HG03378 (cell line): ENCODE measurements at regions not wholly inside any gene's neighbourhood (a gene's known extent, or its start where the extent isn't known, plus 50 kb on each side); places are given as distances from the start of the nearest gene placed in this dataset.
"Not testable (repeated sequence)": the region's sequence is repeated elsewhere in the genome, so short reads cannot be mapped to it uniquely, and the experiment has no call there.

Experiments
- ATAC-seq: cut with Tn5 transposase; IDR thresholded peaks from one replicate; pipeline ENCODE4 v1.9.1; 2021; ENCODE audit warnings: mild to moderate bottlenecking, moderate library complexity; ENCODE audit not compliant: unreplicated experiment

DNA sequence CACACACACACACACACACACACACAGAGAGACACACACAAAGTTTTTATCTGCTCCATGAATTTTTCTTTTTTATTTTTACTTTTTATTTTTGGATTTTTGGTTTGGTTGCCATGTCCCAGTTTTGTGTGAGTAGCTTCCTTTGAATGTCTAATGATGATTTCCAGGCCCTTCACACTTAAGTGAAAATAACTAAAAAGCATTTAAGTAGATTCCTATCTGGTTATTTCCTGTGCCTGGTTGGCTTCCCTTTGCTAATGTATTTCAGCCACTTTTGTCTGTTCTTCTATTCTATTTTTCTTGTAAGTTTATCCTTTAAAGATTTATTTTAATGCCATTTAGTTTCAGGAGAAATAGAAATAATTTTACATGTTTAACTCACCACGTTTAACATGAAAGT lies 755.4 kb downstream of the SLC6A15 start:
- ATAC-seq: no peak

DNA sequence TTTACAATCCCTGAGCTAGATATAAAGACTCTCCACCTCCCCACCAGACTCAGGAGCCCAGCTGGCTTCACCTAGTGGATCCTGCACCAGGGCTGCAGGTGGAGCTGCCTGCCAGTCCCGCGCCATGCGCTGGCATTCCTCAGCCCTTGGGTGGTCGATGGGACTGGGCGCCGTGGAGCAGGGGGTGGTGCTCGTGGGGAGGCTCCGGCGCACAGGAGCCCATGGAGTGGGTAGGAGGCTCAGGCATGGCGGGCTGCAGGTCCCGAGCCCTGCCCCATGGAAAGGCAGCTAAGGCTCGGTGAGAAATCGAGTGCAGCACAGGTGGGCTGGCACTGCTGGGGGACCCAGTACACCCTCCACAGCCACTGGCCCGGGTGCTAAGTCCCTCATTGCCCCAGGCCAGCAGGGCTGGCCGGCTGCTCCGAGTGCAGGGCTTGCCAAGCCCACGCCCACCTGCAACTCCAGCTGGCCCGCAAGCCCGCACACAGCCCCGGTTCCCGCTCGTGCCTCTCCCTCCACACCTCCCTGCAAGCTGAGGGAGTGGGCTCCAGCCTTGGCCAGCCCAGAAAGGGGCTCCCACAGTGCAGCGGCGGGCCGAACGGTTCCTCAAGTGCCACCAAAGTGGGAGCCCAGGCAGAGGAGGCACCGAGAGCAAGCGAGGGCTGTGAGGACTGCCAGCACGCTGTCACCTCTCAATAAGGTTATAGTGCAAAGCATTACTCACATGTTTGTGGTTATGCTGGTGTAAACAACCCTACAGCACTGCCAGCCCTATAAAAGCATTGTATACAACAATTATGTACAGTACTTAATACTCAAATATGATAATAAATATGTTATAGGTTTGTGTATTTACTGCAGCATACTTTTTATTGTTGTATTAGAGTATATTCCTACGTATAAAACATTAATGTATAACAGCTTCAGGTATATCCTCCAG lies 757.3 kb downstream of the SLC6A15 start:
- not testable (repeated sequence) for ATAC-seq

DNA sequence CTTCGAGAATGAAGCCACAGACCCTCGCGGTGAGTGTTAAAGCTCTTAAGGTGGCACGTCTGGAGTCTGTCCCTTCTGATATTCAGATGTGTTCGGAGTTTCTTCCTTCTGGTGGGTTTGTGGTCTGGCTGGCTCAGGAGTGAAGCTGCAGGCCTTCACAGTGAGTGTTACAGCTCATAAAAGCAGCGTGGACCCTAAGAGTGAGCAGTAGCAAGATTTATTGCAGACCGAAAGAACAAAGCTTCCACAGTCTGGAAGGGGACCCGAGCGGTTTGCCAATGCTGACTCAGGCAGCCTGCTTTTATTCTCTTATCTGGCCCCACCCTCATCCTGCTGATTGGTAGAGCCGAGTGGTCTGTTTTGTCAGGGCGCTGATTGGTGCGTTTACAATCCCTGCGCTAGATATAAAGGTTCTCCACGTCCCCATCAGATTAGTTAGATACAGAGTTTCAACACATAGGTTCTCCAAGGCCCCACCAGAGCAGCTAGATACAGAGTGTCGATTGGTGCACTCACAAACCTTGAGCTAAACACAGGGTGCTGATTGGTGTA lies 758.1 kb downstream of the SLC6A15 start:
- ATAC-seq: not testable (repeated sequence)

DNA sequence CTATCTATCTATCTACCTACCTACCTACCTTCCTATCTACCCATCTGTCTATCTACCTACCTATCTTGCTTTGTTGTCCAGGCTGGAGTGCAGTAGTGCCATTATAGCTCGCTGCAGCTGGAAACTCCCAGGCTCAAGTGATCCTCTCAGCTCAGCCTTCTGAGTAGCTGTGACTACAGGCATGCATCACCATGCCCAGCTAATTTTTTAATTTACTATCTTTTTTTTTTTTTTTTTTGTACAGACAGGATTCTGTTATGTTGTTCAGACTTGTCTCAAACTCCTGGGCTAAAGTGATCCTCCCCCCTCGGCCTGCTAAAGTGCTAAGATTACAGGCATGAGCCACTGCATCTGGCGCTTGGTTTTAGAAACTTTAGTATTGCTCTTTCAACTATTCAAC lies 762.4 kb downstream of the SLC6A15 start:
- no peak for ATAC-seq

DNA sequence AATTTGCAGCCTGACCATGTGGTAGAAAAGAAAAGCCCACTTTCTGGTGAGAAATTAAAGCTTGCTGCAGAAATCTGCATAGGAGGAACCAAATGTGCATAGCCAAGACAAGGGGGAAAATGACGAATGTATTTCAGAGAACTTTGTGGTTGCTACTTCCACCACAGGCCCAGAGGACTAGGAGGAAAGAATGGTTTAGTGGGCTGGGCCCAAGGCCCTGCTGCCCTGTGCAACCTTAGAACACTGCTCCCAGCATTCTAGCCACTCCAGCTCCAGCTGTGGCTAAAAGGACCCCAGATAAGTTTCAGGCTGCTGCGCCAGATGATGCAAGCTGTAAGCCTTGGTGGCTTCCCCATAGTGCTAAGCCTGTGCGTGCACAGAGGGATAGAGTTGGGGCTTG lies 764.3 kb downstream of the SLC6A15 start:
- no peak for ATAC-seq

DNA sequence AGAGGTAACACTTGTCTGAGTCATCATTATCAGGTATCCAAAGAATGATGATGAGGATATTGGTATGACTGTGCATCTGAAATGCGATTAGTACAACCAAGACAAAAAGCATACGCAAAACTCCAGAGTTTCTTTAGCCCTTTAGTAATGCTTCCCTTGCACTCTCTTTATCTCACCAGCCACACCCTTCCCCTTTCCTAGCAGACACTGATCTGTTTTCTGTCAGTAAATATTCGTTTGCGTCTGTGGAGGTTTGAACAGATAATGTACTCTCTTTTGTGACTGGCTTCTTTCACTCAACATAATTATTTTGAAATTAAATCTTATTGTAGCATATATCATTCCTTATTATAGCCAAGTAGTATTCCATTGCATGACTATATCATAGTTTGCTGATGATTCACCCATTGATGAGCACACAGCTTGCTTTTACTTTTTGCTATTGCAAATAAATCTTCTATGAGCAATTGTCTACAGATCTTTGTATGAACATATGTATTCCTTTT lies 775.7 kb downstream of the SLC6A15 start:
- ATAC-seq: no peak

DNA sequence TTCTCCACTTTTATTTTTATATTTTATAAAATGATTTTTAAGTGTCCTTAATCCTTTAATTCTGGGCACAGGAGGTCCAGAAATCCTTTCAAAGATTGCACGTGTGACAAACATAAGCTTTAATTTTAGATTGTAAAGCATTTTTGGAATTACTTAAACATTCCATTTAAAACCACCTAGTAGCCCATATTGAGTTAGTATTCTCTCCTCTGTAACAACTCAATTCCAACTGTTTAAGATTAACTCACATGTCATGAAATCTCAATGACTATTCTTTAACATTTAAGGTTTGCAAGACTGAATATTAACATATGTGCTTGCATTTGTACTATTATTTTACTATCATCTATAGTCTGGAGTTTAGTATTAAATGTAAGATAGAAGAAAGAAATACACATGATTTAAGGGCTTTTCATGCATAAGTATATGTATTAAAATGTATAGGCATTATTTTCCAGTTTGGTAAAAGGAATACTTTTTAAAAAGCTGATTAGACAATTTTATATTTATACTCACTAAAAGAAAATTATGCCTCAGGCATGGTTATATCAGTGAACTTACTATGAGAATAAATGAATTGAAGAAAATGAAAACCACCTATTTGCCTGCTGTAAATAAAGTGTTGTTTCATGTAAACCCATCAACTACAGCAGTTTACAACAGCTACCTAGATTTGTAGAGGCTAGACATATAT lies 776.9 kb downstream of the SLC6A15 start:
- no peak for ATAC-seq

DNA sequence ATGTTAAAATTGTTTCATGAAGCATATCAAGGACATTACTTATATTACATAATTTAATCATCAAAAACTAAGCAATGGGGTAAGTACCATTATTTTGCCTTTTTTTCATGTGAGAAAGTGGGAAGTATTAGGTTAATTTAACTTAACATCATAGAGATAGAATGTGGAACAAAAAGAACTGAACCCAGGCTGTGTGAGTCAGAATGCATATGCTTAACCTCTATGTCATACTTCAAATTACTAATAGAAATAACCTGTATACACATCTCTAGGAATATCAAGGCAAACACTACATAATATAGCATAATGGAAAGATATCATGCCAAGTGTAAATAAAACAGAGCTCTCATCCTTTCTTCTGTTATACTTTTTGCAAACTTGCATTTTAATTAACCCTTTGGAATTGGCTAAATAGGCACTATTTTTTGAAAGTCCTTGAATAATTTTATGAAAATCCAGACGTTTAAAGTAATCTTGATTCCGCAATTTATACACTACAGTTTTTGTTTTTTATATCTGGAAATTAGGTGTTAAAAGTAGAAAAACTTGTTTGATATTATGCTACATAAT lies 777.7 kb downstream of the SLC6A15 start:
- no peak for ATAC-seq

DNA sequence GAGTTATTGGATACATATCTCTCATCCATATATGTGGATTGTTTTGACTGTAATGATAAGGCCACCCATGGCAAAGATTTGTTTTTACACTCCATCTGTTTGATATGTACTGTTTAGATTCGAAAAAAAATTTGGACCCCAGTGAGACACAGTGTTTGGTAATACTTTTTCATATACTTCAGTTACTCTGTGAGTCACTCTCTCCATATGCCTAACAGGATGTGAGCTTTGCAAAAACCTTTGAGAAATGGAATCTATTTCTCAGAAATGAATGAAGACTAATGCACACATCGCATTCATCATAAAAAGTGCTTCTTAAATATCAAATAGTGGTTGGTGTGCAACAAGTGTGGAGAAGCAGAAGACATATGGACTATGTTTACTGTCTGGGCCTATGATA lies 781.5 kb downstream of the SLC6A15 start:
- no peak for ATAC-seq

DNA sequence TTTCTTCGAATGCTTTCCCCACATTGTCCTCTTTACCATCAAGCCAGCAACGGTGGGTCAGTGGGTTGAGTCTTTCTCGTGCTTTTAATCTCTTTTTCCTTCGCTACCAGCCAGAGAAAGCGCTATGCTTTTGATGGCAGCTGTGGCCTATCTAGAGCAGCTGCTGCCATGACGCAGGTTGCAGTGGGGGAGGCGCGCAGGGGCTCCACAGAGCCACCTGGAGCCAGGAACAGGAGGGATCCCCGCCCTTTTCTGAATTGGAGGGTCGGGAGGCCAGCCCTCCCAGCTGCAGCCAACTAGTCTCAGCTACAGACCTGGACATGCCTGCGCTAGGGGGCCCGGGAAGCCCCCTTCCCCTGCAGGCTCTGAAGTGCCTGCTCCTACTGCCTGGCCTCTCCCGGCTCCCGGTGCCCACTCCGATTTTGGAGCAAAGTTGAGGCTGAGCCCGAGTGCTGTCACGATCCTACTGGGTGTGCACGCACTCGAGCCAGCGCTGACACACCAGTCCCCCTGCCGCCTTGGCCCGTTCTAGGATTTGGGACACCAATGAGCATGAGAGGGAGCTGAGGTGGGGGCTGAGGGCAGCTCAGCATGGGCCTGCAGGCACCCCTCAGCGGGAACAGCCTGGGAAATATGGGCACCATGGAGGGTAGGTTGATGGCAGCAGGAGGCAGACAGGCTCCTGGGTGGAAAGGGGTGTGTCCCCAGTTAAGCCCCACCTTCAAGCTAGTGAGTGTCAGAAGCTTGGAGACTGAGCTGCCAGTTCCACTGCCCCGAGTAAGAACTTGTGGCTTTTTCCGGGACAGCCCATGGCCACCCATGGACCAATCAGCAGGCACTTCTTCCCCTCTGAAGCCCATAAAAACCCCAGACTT lies 784.2 kb downstream of the SLC6A15 start:
- ATAC-seq: no peak

DNA sequence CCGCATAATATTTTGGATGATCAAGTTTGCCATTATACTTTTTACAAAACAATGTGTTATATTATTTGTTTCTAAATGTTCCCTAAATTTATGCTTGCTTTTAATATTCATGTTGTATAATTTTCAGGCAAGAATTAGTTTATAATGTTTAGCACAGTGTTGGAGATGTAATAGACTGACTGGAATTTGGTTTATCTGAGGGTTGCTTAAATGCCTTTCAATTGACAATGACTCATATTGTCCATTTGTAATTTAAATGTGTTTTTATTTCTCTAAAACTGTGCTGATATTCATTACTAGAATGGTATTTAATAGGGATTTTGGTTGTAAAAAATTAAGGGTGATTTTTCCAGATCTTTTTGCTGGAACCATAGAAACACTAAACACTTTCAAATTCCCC lies 788.4 kb downstream of the SLC6A15 start:
- no peak for ATAC-seq

DNA sequence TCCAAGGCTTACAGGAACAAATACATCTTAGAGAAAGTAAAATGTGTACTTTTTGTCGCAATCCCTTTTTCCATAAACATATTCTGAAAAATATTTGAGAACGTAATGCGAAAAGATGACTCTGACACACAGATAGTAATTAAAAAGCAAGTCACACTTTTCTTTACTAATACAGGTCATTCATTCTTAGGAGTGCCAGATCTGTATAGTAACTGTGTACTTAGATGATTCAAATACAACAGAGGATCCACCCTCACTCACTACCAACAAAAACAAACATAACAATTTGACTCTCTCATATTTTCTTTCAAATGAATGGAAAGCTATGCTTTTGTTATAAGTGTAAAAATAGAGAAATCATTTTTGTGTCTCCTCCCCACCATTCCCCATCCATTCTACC lies 795.4 kb downstream of the SLC6A15 start:
- ATAC-seq: no peak

DNA sequence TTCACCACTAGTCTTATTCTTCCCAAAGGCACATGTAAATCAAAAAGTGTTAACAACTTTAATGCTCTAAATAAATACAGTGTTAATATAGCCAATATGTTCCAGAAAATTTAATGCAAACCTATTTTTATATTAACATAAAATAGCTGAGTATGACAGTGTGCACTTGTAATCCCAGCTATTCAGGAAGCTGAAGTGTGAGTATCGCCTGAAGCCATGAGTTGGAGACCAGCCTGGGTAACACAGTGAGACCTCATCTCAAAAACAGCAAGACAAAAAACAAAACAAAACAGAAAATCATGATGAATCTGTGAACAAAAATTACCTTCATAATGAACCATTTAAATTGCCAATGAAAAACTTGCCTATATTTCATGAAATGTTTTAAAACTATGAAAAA lies 798.9 kb downstream of the SLC6A15 start:
- no peak for ATAC-seq

DNA sequence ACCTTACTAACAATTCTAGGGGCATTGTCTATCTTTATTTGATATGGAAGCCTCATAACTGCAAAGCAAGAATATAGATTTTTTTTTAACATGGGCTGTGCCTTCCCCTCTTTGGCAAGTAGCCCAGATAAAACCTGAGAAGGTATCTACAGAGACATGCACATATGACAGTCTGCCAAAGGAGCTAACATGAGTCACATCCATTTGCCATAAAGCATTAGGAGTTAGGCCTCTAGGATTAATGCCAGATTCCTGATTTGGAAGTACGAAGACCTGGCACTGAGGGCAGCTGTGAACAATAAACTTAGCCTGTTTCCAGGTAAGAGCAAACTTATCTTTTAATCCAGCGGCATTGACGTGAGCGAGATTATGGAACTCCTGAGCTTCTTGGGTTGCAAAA lies 808.7 kb downstream of the SLC6A15 start:
- not testable (repeated sequence) for ATAC-seq

DNA sequence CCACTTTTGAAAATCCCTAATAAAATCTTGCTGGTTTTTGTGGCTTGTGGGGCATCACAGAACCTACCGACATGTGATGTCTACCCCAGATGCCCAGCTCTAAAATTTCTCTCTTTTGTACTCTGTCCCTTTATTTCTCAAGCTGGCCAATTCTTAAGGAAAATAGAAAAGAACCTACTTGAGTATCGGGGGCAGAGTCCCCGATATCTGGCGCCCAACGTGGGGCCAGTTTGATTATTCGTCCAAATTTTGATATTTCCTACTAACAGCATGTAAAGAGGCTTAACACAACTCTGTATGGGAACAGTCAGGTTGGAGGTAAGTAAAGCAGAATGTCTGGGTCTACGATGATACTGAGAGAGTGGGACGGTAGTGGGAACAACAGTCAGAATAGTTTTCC lies 810.6 kb downstream of the SLC6A15 start:
- ATAC-seq: not testable (repeated sequence)

DNA sequence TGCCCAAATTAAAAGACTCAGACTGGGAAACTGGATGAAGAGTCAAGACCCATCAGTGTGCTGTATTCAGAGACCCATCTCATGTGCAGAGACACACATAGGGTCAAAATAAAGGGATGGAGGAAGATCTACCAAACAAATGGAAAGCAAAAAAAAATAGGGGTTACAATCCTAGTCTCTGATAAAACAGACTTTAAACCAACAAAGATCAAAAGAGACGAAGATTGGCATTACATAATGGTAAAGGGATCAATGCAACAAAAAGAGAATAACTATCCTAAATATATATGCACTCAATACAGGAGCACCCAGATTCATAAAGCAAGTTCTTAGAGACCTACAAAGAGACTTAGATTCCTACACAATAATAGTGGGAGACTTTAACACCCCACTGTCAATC lies 813.0 kb downstream of the SLC6A15 start:
- not testable (repeated sequence) for ATAC-seq

DNA sequence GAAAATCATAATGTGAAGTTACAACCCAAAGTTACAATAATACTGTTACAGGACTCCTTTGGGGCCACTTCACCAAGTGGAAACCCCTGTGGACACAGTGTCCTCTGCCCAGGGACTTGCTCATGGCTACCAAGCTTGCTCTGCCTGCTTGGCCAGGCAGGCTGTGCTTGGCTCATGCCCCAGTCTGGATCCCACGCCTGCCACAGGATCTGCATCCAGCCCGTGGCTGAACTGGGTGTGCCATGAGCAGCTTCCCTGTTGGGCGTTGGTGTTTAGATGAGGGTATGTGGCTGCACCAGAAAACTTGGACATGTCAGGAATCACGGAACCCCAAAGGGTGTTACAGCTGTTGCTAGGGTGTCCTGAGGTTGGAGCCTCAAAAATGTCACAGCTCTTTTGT lies 820.9 kb downstream of the SLC6A15 start:
- ATAC-seq: no peak

DNA sequence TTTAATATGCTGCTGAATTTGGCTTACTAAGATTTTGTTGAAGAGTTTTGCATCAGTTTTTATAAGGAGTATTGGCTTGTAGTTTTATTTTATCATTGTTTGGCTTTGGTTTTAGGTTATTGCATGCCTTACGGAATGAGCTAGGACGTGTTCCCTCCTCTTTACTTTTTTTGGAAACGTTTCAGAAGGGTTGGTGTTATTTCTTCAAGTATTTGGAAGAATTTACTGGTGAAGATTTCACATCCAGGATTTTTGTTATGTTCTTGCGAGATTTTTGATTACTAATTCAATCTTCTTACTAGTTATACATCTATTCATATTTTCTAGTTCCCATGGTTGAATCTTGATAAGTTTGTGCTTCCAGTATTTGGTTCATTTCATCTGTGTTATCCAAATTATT lies 823.2 kb downstream of the SLC6A15 start:
- ATAC-seq: no peak

DNA sequence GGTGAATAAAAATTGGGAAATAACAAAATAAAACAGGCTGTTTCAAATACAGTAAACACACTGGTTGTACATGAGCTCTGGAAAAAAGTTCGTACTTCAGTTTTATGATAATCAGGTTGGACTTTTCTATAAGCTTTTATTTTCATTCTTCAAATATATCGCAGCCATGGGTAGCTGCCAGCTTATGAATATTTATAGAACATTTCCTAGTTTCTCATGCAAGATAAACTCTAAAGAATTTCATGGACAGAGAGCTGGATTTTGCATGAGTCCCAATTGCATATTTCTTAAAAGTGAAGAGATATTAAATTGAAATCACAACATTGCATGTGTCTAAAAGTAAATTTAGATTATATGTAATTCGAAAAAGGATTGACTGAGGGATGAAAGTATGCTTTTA lies 827.6 kb downstream of the SLC6A15 start:
- no peak for ATAC-seq

DNA sequence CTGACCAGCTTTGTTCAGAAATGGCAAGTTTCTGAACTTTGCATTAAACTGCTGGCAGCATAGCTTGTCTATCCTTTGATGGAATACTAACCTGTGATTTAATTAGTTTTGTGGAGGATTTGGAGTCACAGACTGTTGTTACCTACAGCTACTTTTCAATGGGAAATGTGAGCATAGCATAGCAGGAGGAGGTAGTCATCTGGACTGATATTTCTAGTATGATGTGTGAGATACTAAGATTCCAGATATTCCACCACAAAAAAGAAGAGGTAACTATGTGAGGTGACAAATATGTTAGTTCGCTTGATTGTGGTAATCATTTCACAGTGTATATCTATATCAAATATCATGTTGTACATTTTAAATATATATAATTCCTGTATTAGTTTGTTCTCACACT lies 833.0 kb downstream of the SLC6A15 start:
- ATAC-seq: no peak
